Endodermal cell (in vitro differentiated cells): ENCODE measurements at regions not wholly inside any gene's neighbourhood (a gene's known extent, or its start where the extent isn't known, plus 50 kb on each side); places are given as distances from the start of the nearest gene placed in this dataset.

Experiments
- DNase-seq: peaks from one replicate; pipeline ENCODE4 v3.0.0-alpha.2; 2017
- H3K27ac ChIP-seq: 2 replicates; pipeline ENCODE4 v1.5.1; 2013; ENCODE audit warnings: mild to moderate bottlenecking, low read depth, low read length, moderate library complexity
- H3K27me3 ChIP-seq: 2 replicates; pipeline ENCODE4 v1.6.1; 2013; ENCODE audit warnings: mild to moderate bottlenecking, low read length, moderate library complexity; ENCODE audit not compliant: insufficient read depth, control insufficient read depth, poor library complexity, severe bottlenecking
- H3K36me3 ChIP-seq: 2 replicates; pipeline ENCODE4 v1.7.0; 2013; ENCODE audit warnings: mild to moderate bottlenecking, low read length, moderate library complexity; ENCODE audit not compliant: control insufficient read depth, insufficient read depth
- H3K4me1 ChIP-seq: one replicate; pipeline ENCODE4 v1.7.0; 2013; ENCODE audit warnings: low read length; ENCODE audit not compliant: control insufficient read depth, insufficient read depth
- H3K4me3 ChIP-seq: 2 replicates; pipeline ENCODE4 v1.5.1; 2013; ENCODE audit warnings: mild to moderate bottlenecking, low read length, moderate library complexity
- H3K9ac ChIP-seq: 2 replicates; pipeline ENCODE4 v1.6.1; 2013; ENCODE audit warnings: mild to moderate bottlenecking, low read length, moderate library complexity; ENCODE audit not compliant: poor library complexity, severe bottlenecking; ENCODE audit errors: extremely low read depth
- H3K9me3 ChIP-seq: 2 replicates; pipeline ENCODE4 v1.6.1; 2013; ENCODE audit warnings: mild to moderate bottlenecking, low read length, moderate library complexity; ENCODE audit not compliant: control insufficient read depth
- H3K27ac Mint-ChIP-seq: 2 replicates; pipeline ENCODE4 v1.8.0; 2020; ENCODE audit warnings: mixed read lengths
- H3K27me3 Mint-ChIP-seq: 2 replicates; pipeline ENCODE4 v1.8.0; 2021; ENCODE audit warnings: mild to moderate bottlenecking, mixed read lengths; ENCODE audit not compliant: insufficient read depth
- H3K36me3 Mint-ChIP-seq: 2 replicates; pipeline ENCODE4 v1.8.0; 2020; ENCODE audit warnings: low read depth, mixed read lengths
- H3K4me1 Mint-ChIP-seq: 2 replicates; pipeline ENCODE4 v1.8.0; 2020; ENCODE audit warnings: mixed read lengths
- H3K4me3 Mint-ChIP-seq: 2 replicates; pipeline ENCODE4 v1.8.0; 2020; ENCODE audit warnings: mild to moderate bottlenecking, moderate library complexity, mixed read lengths
- H3K9me3 Mint-ChIP-seq: 2 replicates; pipeline ENCODE4 v1.8.0; 2020; ENCODE audit warnings: mild to moderate bottlenecking, mixed read lengths
- WGBS, 2 experiments: methylation state at CpG; one replicate each; pipeline versions ENCODE4 v1.1.5 to v1.1.7; 2013; ENCODE audit warnings: missing lambda C conversion rate in 2 of 2, mixed read lengths in 1 of 2; ENCODE audit not compliant: insufficient coverage in 1 of 2, insufficient read length in 1 of 2; 5-methylcytosine and 5-hydroxymethylcytosine counted together
- TF ChIP-seq, protein P1 (sequence below): fragments of 200-600 bp; sonication (generic); conservative IDR thresholded peaks from 2 replicates; pipeline ENCODE4 v1.5.0; 2021; ENCODE audit warnings: antibody characterized with exemption, mild to moderate bottlenecking

DNA sequence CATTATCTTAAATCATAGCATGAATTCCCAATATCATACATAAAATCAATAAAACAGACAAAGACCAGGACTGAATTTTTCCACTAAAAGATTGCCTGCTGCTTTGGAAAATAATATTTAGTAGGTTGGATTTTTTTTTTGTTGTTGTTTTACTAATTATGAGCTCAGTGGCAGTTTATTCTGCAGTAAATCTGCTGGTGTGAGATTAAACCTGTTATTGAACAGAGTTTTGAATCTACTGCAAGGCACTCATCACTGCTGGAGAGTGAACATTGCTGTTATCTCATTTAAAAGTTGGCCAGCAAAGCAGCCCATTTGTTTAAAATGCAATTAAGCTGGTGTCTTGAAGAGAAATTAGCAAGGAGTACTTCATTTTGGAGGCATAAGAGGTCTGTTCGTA, 986.1 kb downstream of the ADGRL2 start:
- H3K36me3 Mint-ChIP-seq = no peaks in the 10 kb centered on the region
- TF ChIP-seq, protein P1, sequence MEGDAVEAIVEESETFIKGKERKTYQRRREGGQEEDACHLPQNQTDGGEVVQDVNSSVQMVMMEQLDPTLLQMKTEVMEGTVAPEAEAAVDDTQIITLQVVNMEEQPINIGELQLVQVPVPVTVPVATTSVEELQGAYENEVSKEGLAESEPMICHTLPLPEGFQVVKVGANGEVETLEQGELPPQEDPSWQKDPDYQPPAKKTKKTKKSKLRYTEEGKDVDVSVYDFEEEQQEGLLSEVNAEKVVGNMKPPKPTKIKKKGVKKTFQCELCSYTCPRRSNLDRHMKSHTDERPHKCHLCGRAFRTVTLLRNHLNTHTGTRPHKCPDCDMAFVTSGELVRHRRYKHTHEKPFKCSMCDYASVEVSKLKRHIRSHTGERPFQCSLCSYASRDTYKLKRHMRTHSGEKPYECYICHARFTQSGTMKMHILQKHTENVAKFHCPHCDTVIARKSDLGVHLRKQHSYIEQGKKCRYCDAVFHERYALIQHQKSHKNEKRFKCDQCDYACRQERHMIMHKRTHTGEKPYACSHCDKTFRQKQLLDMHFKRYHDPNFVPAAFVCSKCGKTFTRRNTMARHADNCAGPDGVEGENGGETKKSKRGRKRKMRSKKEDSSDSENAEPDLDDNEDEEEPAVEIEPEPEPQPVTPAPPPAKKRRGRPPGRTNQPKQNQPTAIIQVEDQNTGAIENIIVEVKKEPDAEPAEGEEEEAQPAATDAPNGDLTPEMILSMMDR = no peak
- H3K27me3 Mint-ChIP-seq = no peaks in the 10 kb centered on the region
- no peak overlapping the region for H3K27ac Mint-ChIP-seq
- H3K9ac ChIP-seq = no peak overlapping the region
- no peaks in the 10 kb centered on the region for H3K36me3 ChIP-seq
- 86 to 89% methylated on average over 1 of the region's 1 CpG for WGBS, 2 experiments
- no peak for DNase-seq
- no peaks in the 10 kb centered on the region for H3K27me3 ChIP-seq
- H3K27ac ChIP-seq = no peak overlapping the region
- H3K4me1 ChIP-seq = no peaks in the 10 kb centered on the region
- H3K4me3 Mint-ChIP-seq = no peak overlapping the region
- peaks cover 27% of the 10 kb centered on the region for H3K9me3 ChIP-seq
- H3K4me3 ChIP-seq = no peak overlapping the region
- peaks cover 4% of the 10 kb centered on the region for H3K4me1 Mint-ChIP-seq
- peaks cover 5% of the 10 kb centered on the region for H3K9me3 Mint-ChIP-seq

DNA sequence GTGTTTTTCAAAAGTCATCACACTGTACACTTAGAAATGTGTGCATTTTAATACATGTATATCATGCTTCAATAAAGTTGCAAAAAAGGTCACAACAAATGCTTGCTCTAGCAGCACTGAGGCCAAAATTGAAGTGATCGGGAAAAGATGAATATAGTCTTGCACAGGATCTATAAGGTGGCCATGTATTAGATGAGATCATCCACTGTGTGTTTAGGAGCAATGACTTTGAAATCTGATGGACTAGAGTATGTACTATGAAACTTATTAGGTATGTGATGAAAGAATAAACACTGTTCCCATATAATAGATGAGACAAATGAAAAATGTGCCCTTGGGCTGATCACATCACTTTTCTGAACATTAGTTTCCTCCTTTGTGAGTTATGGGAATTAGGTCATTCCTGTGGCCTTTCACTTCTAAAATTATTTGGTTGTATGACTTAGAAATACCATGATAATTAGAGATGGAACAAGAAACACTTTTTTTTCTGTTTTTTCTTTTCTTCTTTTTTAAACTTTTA, 984.6 kb downstream of the ADGRL2 start:
- H3K27me3 Mint-ChIP-seq = no peaks in the 10 kb centered on the region
- WGBS, 2 experiments = 93 to 100% methylated on average over 1 of the region's 1 CpG
- H3K4me3 Mint-ChIP-seq = no peak overlapping the region
- H3K4me3 ChIP-seq = no peak overlapping the region
- H3K36me3 ChIP-seq = no peaks in the 10 kb centered on the region
- no peaks in the 10 kb centered on the region for H3K36me3 Mint-ChIP-seq
- H3K9me3 ChIP-seq = peaks cover 29% of the 10 kb centered on the region
- H3K4me1 ChIP-seq = no peaks in the 10 kb centered on the region
- TF ChIP-seq, protein P1 = no peak
- H3K27ac ChIP-seq = no peak overlapping the region
- H3K9ac ChIP-seq = no peak overlapping the region
- peaks cover 14% of the 10 kb centered on the region for H3K9me3 Mint-ChIP-seq
- H3K27ac Mint-ChIP-seq = no peak overlapping the region
- peaks cover 4% of the 10 kb centered on the region for H3K4me1 Mint-ChIP-seq
- DNase-seq = no peak
- H3K27me3 ChIP-seq = no peaks in the 10 kb centered on the region

DNA sequence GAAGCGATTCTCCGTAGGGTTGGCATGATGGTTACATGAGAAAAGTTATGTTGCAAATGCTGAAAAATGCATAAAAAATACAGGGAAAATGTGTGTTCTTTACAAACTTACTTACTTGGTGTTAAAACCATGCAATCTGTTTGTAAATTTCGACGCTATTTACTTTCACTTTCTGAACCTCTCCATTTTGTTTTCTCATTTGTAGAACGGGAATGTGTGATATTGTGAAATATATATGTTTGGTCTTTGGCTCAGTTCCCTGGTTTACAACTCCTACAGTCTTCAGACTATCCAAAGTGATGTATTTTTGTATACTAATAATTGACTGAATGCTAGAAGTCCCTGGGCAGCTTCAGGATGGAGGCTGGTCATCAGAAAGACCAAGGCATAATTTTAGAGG, 982.3 kb downstream of the ADGRL2 start:
- Mint-ChIP-seq H3K36me3 (no peaks in the 10 kb centered on the region), H3K4me3 (no peak overlapping the region)
- 97% methylated on average over 5 of the region's 5 CpGs; no CpG with 5 or more reads in 1 of the 2 experiments for WGBS, 2 experiments

More for the DNA sequence above, 982.3 kb downstream of the ADGRL2 start:
- no peak overlapping the region for H3K4me3 ChIP-seq
- H3K27me3 ChIP-seq = no peaks in the 10 kb centered on the region
- TF ChIP-seq, protein P1 = no peak
- peaks cover 25% of the 10 kb centered on the region for H3K9me3 ChIP-seq
- Mint-ChIP-seq H3K27ac (no peak overlapping the region), H3K27me3 (no peaks in the 10 kb centered on the region), H3K9me3 (peaks cover 18% of the 10 kb centered on the region), H3K4me1 (peaks cover 2% of the 10 kb centered on the region)
- H3K36me3 ChIP-seq = no peaks in the 10 kb centered on the region
- no peak overlapping the region for H3K9ac ChIP-seq
- H3K27ac ChIP-seq = no peak overlapping the region
- no peak for DNase-seq
- H3K4me1 ChIP-seq = no peaks in the 10 kb centered on the region
